HG03558 (cell line): ENCODE measurements at regions not wholly inside any gene's neighbourhood (a gene's known extent, or its start where the extent isn't known, plus 50 kb on each side); places are given as distances from the start of the nearest gene placed in this dataset.
"Not testable (repeated sequence)": the region's sequence is repeated elsewhere in the genome, so short reads cannot be mapped to it uniquely, and the experiment has no call there.

Experiments
- ATAC-seq: cut with Tn5 transposase; IDR thresholded peaks from one replicate; pipeline ENCODE4 v1.9.1; 2021; ENCODE audit warnings: moderate number of reproducible peaks; ENCODE audit not compliant: unreplicated experiment; ENCODE audit errors: extremely low read depth

GRCh38 chr12:25889185-25889584 lies 69.3 kb upstream of the RASSF8 start:
- ATAC-seq: no peak

- ATAC-seq: not testable (repeated sequence)
Measured at GRCh38 chr12:25891095-25891494, 67.4 kb upstream of the RASSF8 start.

- no peak for ATAC-seq
Measured at GRCh38 chr12:25894759-25895158, 63.7 kb upstream of the RASSF8 start.

GRCh38 chr12:25896981-25897380 lies 61.5 kb upstream of the RASSF8 start:
- ATAC-seq: no peak

- ATAC-seq: no peak
Measured at GRCh38 chr12:25903603-25904245, 54.8 kb upstream of the RASSF8 start.

- ATAC-seq: no peak
Measured at GRCh38 chr12:25904442-25904841, 54.0 kb upstream of the RASSF8 start.

- no peak for ATAC-seq
Measured at GRCh38 chr12:25906651-25907340, 51.7 kb upstream of the RASSF8 start.
